C4-2B (cell line): ENCODE measurements at regions not wholly inside any gene's neighbourhood (a gene's known extent, or its start where the extent isn't known, plus 50 kb on each side); places are given as distances from the start of the nearest gene placed in this dataset.

ENCODE experiments used
- H3K27ac ChIP-seq: fragments of 450-650 bp; 2 replicates; pipeline ENCODE4 v1.5.1; 2017
- CTCF ChIP-seq: fragments of 450-650 bp; conservative IDR thresholded peaks from 2 replicates; pipeline ENCODE4 v1.5.1; 2017; ENCODE audit warnings: mild to moderate bottlenecking
- ZFX ChIP-seq: fragments of 450-650 bp; IDR thresholded peaks from 2 replicates; pipeline ENCODE4 v1.6.1; 2017

GRCh38 chr6:155967322-155967721, 511.7 kb upstream of the NOX3 start:
- TF ChIP-seq CTCF (no peak), ZFX (no peak)
- no peak overlapping the region for H3K27ac ChIP-seq

GRCh38 chr6:155964544-155964943, 508.9 kb upstream of the NOX3 start:
- no peak overlapping the region for H3K27ac ChIP-seq
- TF ChIP-seq ZFX (no peak), CTCF (no peak)

- TF ChIP-seq CTCF, result no peak
- no peak for TF ChIP-seq ZFX
- H3K27ac ChIP-seq, result no peak overlapping the region
Observed at GRCh38 chr6:155962276-155962675, 506.6 kb upstream of the NOX3 start.

- TF ChIP-seq CTCF (no peak), ZFX (no peak)
- no peak overlapping the region for H3K27ac ChIP-seq
Observed at GRCh38 chr6:155959898-155960495, 504.4 kb upstream of the NOX3 start.

GRCh38 chr6:155958550-155958949, 502.9 kb upstream of the NOX3 start:
- no peak overlapping the region for H3K27ac ChIP-seq
- TF ChIP-seq ZFX, result no peak
- no peak for TF ChIP-seq CTCF

- no peak for TF ChIP-seq CTCF
- TF ChIP-seq ZFX, result no peak
- no peak overlapping the region for H3K27ac ChIP-seq
Observed at GRCh38 chr6:155955038-155955437, 499.4 kb upstream of the NOX3 start.

- TF ChIP-seq CTCF, result no peak
- TF ChIP-seq ZFX, result no peak
- no peak overlapping the region for H3K27ac ChIP-seq
Observed at GRCh38 chr6:155954149-155954548, 498.5 kb upstream of the NOX3 start.
